ENCODE measurements at regions not wholly inside any gene's neighbourhood (a gene's known extent, or its start where the extent isn't known, plus 50 kb on each side); places are given as distances from the start of the nearest gene placed in this dataset.

GRCh38 chr20:40738976-40739375 is 49.9 kb upstream of the MAFB start:
- H3K27ac ChIP-seq: no peak overlapping the region
- DNase-seq (ENCODE audit: low read depth, low spot score): no peak
- no peak overlapping the region for H3K4me3 ChIP-seq
- no peak for TF ChIP-seq EZH2 (IDR thresholded peaks at IDR 0.05)
- TF ChIP-seq FOXP2 (optimal IDR thresholded peaks at IDR 0.05; ENCODE audit: control extremely low read depth, extremely low read length, insufficient read depth): no peak
- no peak for TF ChIP-seq POLR2AphosphoS5 (IDR thresholded peaks at IDR 0.05; ENCODE audit: borderline replicate concordance, low read depth, low read length)
- H3K9me3 ChIP-seq (ENCODE audit: low read depth, low read length): no peaks in the 10 kb centered on the region
- no peak overlapping the region for H3K9ac ChIP-seq (ENCODE audit: insufficient read length)
- no peaks in the 10 kb centered on the region for H3K36me3 ChIP-seq (ENCODE audit: insufficient read depth, low read length)

- Histone ChIP-seq H3K9me3 (ENCODE audit: low read depth, low read length) (no peaks in the 10 kb centered on the region), H3K9ac (ENCODE audit: insufficient read length) (no peak overlapping the region), H3K4me3 (no peak overlapping the region), H3K36me3 (ENCODE audit: insufficient read depth, low read length) (no peaks in the 10 kb centered on the region), H3K27ac (no peak overlapping the region)
- no peak for TF ChIP-seq POLR2AphosphoS5 (IDR thresholded peaks at IDR 0.05; ENCODE audit: borderline replicate concordance, low read depth, low read length)
- no peak for TF ChIP-seq EZH2 (IDR thresholded peaks at IDR 0.05)
- no peak for TF ChIP-seq FOXP2 (optimal IDR thresholded peaks at IDR 0.05; ENCODE audit: control extremely low read depth, extremely low read length, insufficient read depth)
- no peak for DNase-seq (ENCODE audit: low read depth, low spot score)
These were observed 50.8 kb upstream of the MAFB start for GRCh38 chr20:40739841-40740240.

- TF ChIP-seq FOXP2 (optimal IDR thresholded peaks at IDR 0.05; ENCODE audit: control extremely low read depth, extremely low read length, insufficient read depth): no peak
- TF ChIP-seq POLR2AphosphoS5 (IDR thresholded peaks at IDR 0.05; ENCODE audit: borderline replicate concordance, low read depth, low read length): no peak
- TF ChIP-seq EZH2 (IDR thresholded peaks at IDR 0.05): no peak
- no peaks in the 10 kb centered on the region for H3K9me3 ChIP-seq (ENCODE audit: low read depth, low read length)
- H3K36me3 ChIP-seq (ENCODE audit: insufficient read depth, low read length): no peaks in the 10 kb centered on the region
- no peak for DNase-seq (ENCODE audit: low read depth, low spot score)
- no peak overlapping the region for H3K27ac ChIP-seq
- no peak overlapping the region for H3K9ac ChIP-seq (ENCODE audit: insufficient read length)
- no peak overlapping the region for H3K4me3 ChIP-seq
These were observed 52.6 kb upstream of the MAFB start for GRCh38 chr20:40741507-40742106.

- TF ChIP-seq FOXP2 (optimal IDR thresholded peaks at IDR 0.05; ENCODE audit: control extremely low read depth, extremely low read length, insufficient read depth) (no peak), POLR2AphosphoS5 (IDR thresholded peaks at IDR 0.05; ENCODE audit: borderline replicate concordance, low read depth, low read length) (no peak)
- Histone ChIP-seq H3K36me3 (ENCODE audit: insufficient read depth, low read length) (no peaks in the 10 kb centered on the region), H3K9ac (ENCODE audit: insufficient read length) (no peak overlapping the region), H3K4me3 (no peak overlapping the region), H3K9me3 (ENCODE audit: low read depth, low read length) (no peaks in the 10 kb centered on the region), H3K27ac (no peak overlapping the region)
- no peak for DNase-seq (ENCODE audit: low read depth, low spot score)
These were observed 54.2 kb upstream of the MAFB start for GRCh38 chr20:40743141-40743775.

GRCh38 chr20:40744072-40744817 is 55.2 kb upstream of the MAFB start:
- no peak overlapping the region for H3K4me3 ChIP-seq
- H3K9me3 ChIP-seq (ENCODE audit: low read depth, low read length): no peaks in the 10 kb centered on the region
- no peak overlapping the region for H3K27ac ChIP-seq
- H3K9ac ChIP-seq (ENCODE audit: insufficient read length): no peak overlapping the region
- no peaks in the 10 kb centered on the region for H3K36me3 ChIP-seq (ENCODE audit: insufficient read depth, low read length)
- DNase-seq (ENCODE audit: low read depth, low spot score): no peak
- TF ChIP-seq POLR2AphosphoS5 (IDR thresholded peaks at IDR 0.05; ENCODE audit: borderline replicate concordance, low read depth, low read length) (no peak), EZH2 (IDR thresholded peaks at IDR 0.05) (no peak), FOXP2 (optimal IDR thresholded peaks at IDR 0.05; ENCODE audit: control extremely low read depth, extremely low read length, insufficient read depth) (no peak)

- Histone ChIP-seq H3K4me3 (no peak overlapping the region), H3K27ac (no peak overlapping the region), H3K9me3 (ENCODE audit: low read depth, low read length) (no peaks in the 10 kb centered on the region), H3K36me3 (ENCODE audit: insufficient read depth, low read length) (no peaks in the 10 kb centered on the region), H3K9ac (ENCODE audit: insufficient read length) (no peak overlapping the region)
- TF ChIP-seq EZH2 (IDR thresholded peaks at IDR 0.05) (no peak), POLR2AphosphoS5 (IDR thresholded peaks at IDR 0.05; ENCODE audit: borderline replicate concordance, low read depth, low read length) (no peak), FOXP2 (optimal IDR thresholded peaks at IDR 0.05; ENCODE audit: control extremely low read depth, extremely low read length, insufficient read depth) (no peak)
- DNase-seq (ENCODE audit: low read depth, low spot score): no peak
These were observed 55.8 kb upstream of the MAFB start for GRCh38 chr20:40744818-40745175.

GRCh38 chr20:40746251-40746650 is 57.2 kb upstream of the MAFB start:
- Histone ChIP-seq H3K9ac (ENCODE audit: insufficient read length) (no peak overlapping the region), H3K27ac (no peak overlapping the region), H3K4me3 (no peak overlapping the region), H3K9me3 (ENCODE audit: low read depth, low read length) (no peaks in the 10 kb centered on the region), H3K36me3 (ENCODE audit: insufficient read depth, low read length) (no peaks in the 10 kb centered on the region)
- TF ChIP-seq EZH2 (IDR thresholded peaks at IDR 0.05) (no peak), POLR2AphosphoS5 (IDR thresholded peaks at IDR 0.05; ENCODE audit: borderline replicate concordance, low read depth, low read length) (no peak), FOXP2 (optimal IDR thresholded peaks at IDR 0.05; ENCODE audit: control extremely low read depth, extremely low read length, insufficient read depth) (no peak)
- no peak for DNase-seq (ENCODE audit: low read depth, low spot score)

- Histone ChIP-seq H3K4me3 (no peak overlapping the region), H3K36me3 (ENCODE audit: insufficient read depth, low read length) (no peaks in the 10 kb centered on the region), H3K9ac (ENCODE audit: insufficient read length) (no peak overlapping the region), H3K27ac (no peak overlapping the region), H3K9me3 (ENCODE audit: low read depth, low read length) (no peaks in the 10 kb centered on the region)
- DNase-seq (ENCODE audit: low read depth, low spot score): no peak
- TF ChIP-seq POLR2AphosphoS5 (IDR thresholded peaks at IDR 0.05; ENCODE audit: borderline replicate concordance, low read depth, low read length): no peak
- no peak for TF ChIP-seq EZH2 (IDR thresholded peaks at IDR 0.05)
- TF ChIP-seq FOXP2 (optimal IDR thresholded peaks at IDR 0.05; ENCODE audit: control extremely low read depth, extremely low read length, insufficient read depth): no peak
These were observed 59.1 kb upstream of the MAFB start for GRCh38 chr20:40748182-40748581.
